Caco-2 (cell line): ENCODE measurements at regions not wholly inside any gene's neighbourhood (a gene's known extent, or its start where the extent isn't known, plus 50 kb on each side); places are given as distances from the start of the nearest gene placed in this dataset.
A peak's percentile ranks its signal among the peaks of the same experiment; 100 is the strongest.

Experiments used
- BruUV-seq: library from RNA; stranded (reverse); fragments of 400-500 nt; replicated peaks from 2 replicates; lab custom pipeline; 2021; lab: Mats Ljungman, UMichigan
- CTCF ChIA-PET: fragments of 300-600 bp; sonication (Branson Sonifier 250); formaldehyde crosslinking; loops from one replicate; lab custom pipeline; 2022; ENCODE audit warnings: antibody characterized with exemption; lab: Charles Lee
- POLR2A ChIA-PET: fragments of 300-600 bp; sonication (Branson Sonifier 250); formaldehyde crosslinking; loops from one replicate; lab custom pipeline; 2022; ENCODE audit warnings: antibody characterized with exemption; lab: Charles Lee
- DNase-seq, 2 experiments: peaks; one replicate each; pipeline versions ENCODE4 v3.0.0 to v3.0.0-alpha.2; 2020 to 2022
- H3K27me3 ChIP-seq: replicated peaks from 2 replicates; pipeline ENCODE4 v1.6.0; 2011; ENCODE audit warnings: low read length; ENCODE audit not compliant: control insufficient read depth, insufficient read depth
- H3K36me3 ChIP-seq: 2 replicates; pipeline ENCODE4 v1.5.1; 2011; ENCODE audit warnings: low read length; ENCODE audit not compliant: control insufficient read depth, insufficient read depth
- H3K4me1 ChIP-seq: fragments of 250-450 bp; sonication (Bioruptor Pico); 2 replicates; pipeline ENCODE4 v1.5.1; 2020; ENCODE audit warnings: mild to moderate bottlenecking
- H3K4me3 ChIP-seq: 2 replicates; pipeline ENCODE4 v1.5.1; 2011; ENCODE audit warnings: low read depth, mild to moderate bottlenecking, control low read depth, low read length
- H3K9me3 ChIP-seq: fragments of 250-450 bp; sonication (Bioruptor Pico); 2 replicates; pipeline ENCODE4 v1.5.1; 2020; ENCODE audit warnings: mild to moderate bottlenecking, moderate library complexity
- H3K27ac Mint-ChIP-seq: one replicate; pipeline ENCODE4 v1.8.0; 2022; ENCODE audit warnings: mixed read lengths; ENCODE audit not compliant: unreplicated experiment
- H3K27me3 Mint-ChIP-seq: one replicate; pipeline ENCODE4 v1.8.0; 2022; ENCODE audit warnings: mixed read lengths; ENCODE audit not compliant: insufficient read depth, unreplicated experiment
- H3K36me3 Mint-ChIP-seq: one replicate; pipeline ENCODE4 v1.8.0; 2022; ENCODE audit warnings: mild to moderate bottlenecking, mixed read lengths; ENCODE audit not compliant: insufficient read depth, unreplicated experiment
- H3K4me1 Mint-ChIP-seq: one replicate; pipeline ENCODE4 v1.8.0; 2022; ENCODE audit warnings: low read depth, mixed read lengths; ENCODE audit not compliant: unreplicated experiment
- H3K4me3 Mint-ChIP-seq: one replicate; pipeline ENCODE4 v1.8.0; 2022; ENCODE audit warnings: mild to moderate bottlenecking, moderate library complexity, mixed read lengths; ENCODE audit not compliant: unreplicated experiment
- H3K9me3 Mint-ChIP-seq: one replicate; pipeline ENCODE4 v1.8.0; 2022; ENCODE audit warnings: mixed read lengths; ENCODE audit not compliant: unreplicated experiment
- CTCF ChIP-seq, 2 experiments: fragments of 200-600 bp in 1 of 2; IDR thresholded peaks; 1 replicate in 1 of 2; 2 replicates in 1 of 2; pipeline versions ENCODE4 v1.5.1 to v1.8.0; 2011 to 2022; ENCODE audit warnings: antibody characterized with exemption in 1 of 2, control low read depth in 1 of 2, inconsistent platforms in 1 of 2, low read depth in 1 of 2, low read length in 1 of 2, mild to moderate bottlenecking in 1 of 2, moderate library complexity in 1 of 2; ENCODE audit not compliant: insufficient read depth in 1 of 2, severe bottlenecking in 1 of 2, unreplicated experiment in 1 of 2
- intact Hi-C: fragments of 100-400 bp; cut with micrococcal nuclease; formaldehyde crosslinking; loops from one replicate; pipeline ENCODE4 v1.10.0; 2022; ENCODE audit not compliant: unreplicated experiment

DNA sequence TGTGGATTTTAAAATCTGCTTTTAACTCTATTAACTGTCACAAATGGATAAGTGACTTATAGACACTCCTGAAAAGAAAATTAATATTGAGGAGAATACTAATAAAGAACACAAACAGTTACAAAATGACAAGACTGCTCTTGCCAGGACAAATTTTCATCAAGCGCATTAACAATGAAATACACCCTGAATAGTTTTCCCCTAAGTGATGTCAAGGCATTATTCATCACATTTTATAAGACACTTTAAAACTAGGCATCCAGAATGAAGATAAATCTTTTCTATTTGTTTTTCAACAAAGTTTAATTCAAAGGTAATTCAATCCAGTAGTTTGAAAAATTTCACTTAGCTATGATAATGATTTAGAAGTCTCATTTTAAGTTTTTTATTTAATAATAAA lies 110.5 kb upstream of the SEC61G start:
- no peak for DNase-seq
- Mint-ChIP-seq H3K36me3 (no peaks in the 10 kb centered on the region), H3K27me3 (no peaks in the 10 kb centered on the region), H3K9me3 (no peaks in the 10 kb centered on the region), H3K27ac (no peak overlapping the region), H3K4me1 (no peaks in the 10 kb centered on the region), H3K4me3 (no peak overlapping the region)
- H3K36me3 ChIP-seq: no peaks in the 10 kb centered on the region
- ChIA-PET POLR2A (no interaction called here), CTCF (interaction anchor here (1.1 kb wide), 1 partner anchor 386 kb away, joined by 3 read pairs; no protein-coding TSS in a partner anchor)
- H3K9me3 ChIP-seq: no peaks in the 10 kb centered on the region
- H3K4me1 ChIP-seq: no peaks in the 10 kb centered on the region
- no peaks in the 10 kb centered on the region for H3K27me3 ChIP-seq
- TF ChIP-seq CTCF (IDR thresholded peaks at IDR 0.05; ENCODE audit: insufficient read depth in 1 of 2, low read depth in 1 of 2, low read length in 1 of 2, severe bottlenecking in 1 of 2, unreplicated experiment in 1 of 2): no peak
- intact Hi-C loops: no loop called here
- no TSS peak for BruUV-seq
- no peak overlapping the region for H3K4me3 ChIP-seq

DNA sequence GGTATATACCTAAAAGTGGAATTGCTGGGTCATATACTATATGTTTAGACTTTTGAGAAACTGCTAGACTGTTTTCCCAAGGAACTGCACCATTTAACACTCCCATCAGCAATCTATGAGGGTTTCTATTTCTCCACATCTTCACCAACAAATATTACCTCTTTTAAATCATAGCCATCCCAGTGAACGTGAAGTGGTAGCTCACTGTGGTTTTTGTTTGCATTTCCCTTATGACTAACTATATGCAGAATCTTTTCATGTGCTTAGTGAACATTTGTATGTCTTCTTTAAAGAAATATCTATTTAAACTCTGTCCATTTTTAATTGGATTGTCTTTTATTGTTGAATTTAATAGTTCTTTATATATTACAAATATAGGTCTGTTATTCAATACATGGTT lies 115.8 kb upstream of the SEC61G start:
- Histone ChIP-seq H3K4me3 (no peak overlapping the region), H3K27me3 (no peaks in the 10 kb centered on the region), H3K9me3 (no peaks in the 10 kb centered on the region), H3K36me3 (no peaks in the 10 kb centered on the region), H3K4me1 (peaks cover 17% of the 10 kb centered on the region)
- no TSS peak for BruUV-seq
- CTCF ChIA-PET: no interaction called here
- Mint-ChIP-seq H3K27ac (no peak overlapping the region), H3K9me3 (no peaks in the 10 kb centered on the region), H3K27me3 (no peaks in the 10 kb centered on the region), H3K4me1 (peaks cover 8% of the 10 kb centered on the region), H3K36me3 (no peaks in the 10 kb centered on the region), H3K4me3 (no peak overlapping the region)
- intact Hi-C loops: loop anchor here (5.0 kb wide), 1 partner anchor 247 kb away; no protein-coding TSS in a partner anchor
- POLR2A ChIA-PET: no interaction called here
- no peak for TF ChIP-seq CTCF (IDR thresholded peaks at IDR 0.05; ENCODE audit: insufficient read depth in 1 of 2, low read depth in 1 of 2, low read length in 1 of 2, severe bottlenecking in 1 of 2, unreplicated experiment in 1 of 2)
- DNase-seq: no peak

- intact Hi-C loops: loop anchor here (1.0 to 5.0 kb wide), 4 partner anchors 103 to 378 kb away; no protein-coding TSS in a partner anchor
- peak in 1 of 2 experiments; percentile 37 for TF ChIP-seq CTCF (IDR thresholded peaks at IDR 0.05; ENCODE audit: insufficient read depth in 1 of 2, low read depth in 1 of 2, low read length in 1 of 2, severe bottlenecking in 1 of 2, unreplicated experiment in 1 of 2)
- ChIA-PET CTCF (interaction anchor here (0.7 to 1.7 kb wide), 10 partner anchors 38 to 377 kb away, joined by 3 to 18 read pairs (median 4); partner anchors contain the start of gene EGFR), POLR2A (interaction anchor here (0.7 kb wide), 1 partner anchor 142 kb away, joined by 4 read pairs; no protein-coding TSS in a partner anchor)
- peaks cover 30% of the 10 kb centered on the region for H3K4me1 Mint-ChIP-seq
- H3K4me1 ChIP-seq: peaks cover 44% of the 10 kb centered on the region
- DNase-seq: peak in 1 of 2 experiments; percentile 36
- no peaks in the 10 kb centered on the region for H3K36me3 Mint-ChIP-seq
- no peak overlapping the region for H3K4me3 Mint-ChIP-seq
- H3K4me3 ChIP-seq: no peak overlapping the region
- no peaks in the 10 kb centered on the region for H3K36me3 ChIP-seq
- no TSS peak for BruUV-seq
- no peaks in the 10 kb centered on the region for H3K9me3 Mint-ChIP-seq
- no peaks in the 10 kb centered on the region for H3K27me3 Mint-ChIP-seq
- H3K27ac Mint-ChIP-seq: peak overlapping the region; percentile 8
- no peaks in the 10 kb centered on the region for H3K9me3 ChIP-seq
- H3K27me3 ChIP-seq: no peaks in the 10 kb centered on the region
Measured at GRCh38 chr7:54877683-54878082, 118.7 kb upstream of the SEC61G start.
